ENCODE measurements at regions not wholly inside any gene's neighbourhood (a gene's known extent, or its start where the extent isn't known, plus 50 kb on each side); places are given as distances from the start of the nearest gene placed in this dataset.

GRCh38 chr7:91603707-91604106 is 276.8 kb downstream of the MTERF1 start:
- TF ChIP-seq, protein P1, sequence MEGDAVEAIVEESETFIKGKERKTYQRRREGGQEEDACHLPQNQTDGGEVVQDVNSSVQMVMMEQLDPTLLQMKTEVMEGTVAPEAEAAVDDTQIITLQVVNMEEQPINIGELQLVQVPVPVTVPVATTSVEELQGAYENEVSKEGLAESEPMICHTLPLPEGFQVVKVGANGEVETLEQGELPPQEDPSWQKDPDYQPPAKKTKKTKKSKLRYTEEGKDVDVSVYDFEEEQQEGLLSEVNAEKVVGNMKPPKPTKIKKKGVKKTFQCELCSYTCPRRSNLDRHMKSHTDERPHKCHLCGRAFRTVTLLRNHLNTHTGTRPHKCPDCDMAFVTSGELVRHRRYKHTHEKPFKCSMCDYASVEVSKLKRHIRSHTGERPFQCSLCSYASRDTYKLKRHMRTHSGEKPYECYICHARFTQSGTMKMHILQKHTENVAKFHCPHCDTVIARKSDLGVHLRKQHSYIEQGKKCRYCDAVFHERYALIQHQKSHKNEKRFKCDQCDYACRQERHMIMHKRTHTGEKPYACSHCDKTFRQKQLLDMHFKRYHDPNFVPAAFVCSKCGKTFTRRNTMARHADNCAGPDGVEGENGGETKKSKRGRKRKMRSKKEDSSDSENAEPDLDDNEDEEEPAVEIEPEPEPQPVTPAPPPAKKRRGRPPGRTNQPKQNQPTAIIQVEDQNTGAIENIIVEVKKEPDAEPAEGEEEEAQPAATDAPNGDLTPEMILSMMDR (IDR thresholded peaks at IDR 0.05) = no peak
- TF ChIP-seq POLR2A (IDR thresholded peaks at IDR 0.05) = no peak
